GM19438 (cell line): ENCODE measurements at regions not wholly inside any gene's neighbourhood (a gene's known extent, or its start where the extent isn't known, plus 50 kb on each side); places are given as distances from the start of the nearest gene placed in this dataset.
"Not testable (repeated sequence)": the region's sequence is repeated elsewhere in the genome, so short reads cannot be mapped to it uniquely, and the experiment has no call there.

Experiments used
- ATAC-seq: cut with Tn5 transposase; IDR thresholded peaks from one replicate; pipeline ENCODE4 v1.9.1; 2021; ENCODE audit warnings: low read depth; ENCODE audit not compliant: unreplicated experiment

DNA sequence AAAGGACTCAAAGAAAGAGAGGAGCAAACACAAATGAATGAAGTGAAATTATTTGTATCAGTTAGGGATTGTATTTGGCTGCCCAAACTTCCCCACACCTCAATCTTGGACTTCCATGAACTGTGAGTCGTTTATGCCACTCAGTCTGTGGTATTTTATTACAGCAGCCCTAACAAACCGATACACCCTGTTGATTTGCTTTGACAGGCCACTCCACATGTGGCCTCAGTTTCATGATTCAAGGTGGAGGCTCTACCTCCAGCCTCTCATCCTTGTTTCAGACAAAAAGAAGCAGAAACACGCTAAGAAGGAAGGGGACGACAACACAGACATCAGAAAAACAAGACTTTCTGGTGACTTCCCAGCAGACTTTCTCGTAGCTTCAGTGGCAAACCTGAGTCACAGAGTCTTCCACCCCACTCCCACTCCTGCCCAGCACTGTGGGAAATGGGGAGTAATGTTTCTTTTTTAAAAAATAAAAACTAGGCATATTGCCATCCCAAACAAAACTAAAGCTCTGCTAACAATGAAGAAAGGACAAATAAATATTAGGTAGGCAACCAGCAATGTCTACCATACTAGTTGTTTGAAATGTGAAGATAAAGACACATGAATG is 52.2 kb upstream of the ABCA1 start:
- ATAC-seq = no peak

DNA sequence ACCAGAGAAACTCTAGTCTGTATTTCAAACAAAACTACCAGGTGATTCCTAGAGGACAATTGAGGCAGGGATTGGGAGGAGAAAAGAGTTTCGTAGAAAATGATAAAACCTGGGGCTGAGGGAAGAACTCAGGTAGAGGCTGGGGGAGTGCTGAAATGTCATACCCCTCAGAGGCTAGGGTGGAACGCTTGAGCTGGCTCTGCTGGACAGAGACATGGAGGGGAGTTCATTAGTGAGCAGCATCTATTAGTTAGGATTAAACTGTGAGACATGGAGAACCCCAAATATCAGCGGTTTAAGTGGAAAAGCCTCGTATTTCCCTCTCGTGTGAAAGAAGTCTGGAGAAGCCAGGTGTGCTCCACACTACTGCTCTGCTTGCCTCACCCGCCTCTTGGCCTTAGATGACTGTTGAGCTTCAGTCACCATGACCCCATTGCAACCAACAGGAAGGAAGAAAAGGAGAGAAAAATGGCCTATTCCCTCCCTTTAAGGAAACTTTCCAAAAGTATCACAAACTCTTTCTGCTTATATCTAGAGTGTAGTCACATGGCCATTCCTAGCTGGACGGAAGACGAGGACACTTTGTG is 53.7 kb upstream of the ABCA1 start:
- no peak for ATAC-seq

DNA sequence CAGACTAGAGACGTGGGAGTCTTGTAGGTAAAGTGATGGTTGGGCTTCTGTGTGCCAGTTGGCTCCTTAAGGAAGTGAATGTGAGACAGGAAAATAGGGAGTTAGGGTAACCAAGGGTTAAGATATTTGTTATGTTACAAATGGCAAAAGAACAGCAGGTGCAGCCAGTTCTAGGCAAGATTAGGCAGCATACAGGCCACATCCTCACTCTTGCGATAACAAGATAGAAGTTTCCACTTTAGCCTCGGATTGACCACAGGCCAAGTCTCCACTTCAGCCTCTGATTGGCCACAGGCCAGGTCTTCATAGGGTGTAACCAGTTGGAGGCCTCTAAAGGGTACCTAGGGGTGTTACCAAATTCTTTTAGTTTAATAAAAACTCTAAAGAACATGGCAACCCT is 54.6 kb upstream of the ABCA1 start:
- no peak for ATAC-seq

DNA sequence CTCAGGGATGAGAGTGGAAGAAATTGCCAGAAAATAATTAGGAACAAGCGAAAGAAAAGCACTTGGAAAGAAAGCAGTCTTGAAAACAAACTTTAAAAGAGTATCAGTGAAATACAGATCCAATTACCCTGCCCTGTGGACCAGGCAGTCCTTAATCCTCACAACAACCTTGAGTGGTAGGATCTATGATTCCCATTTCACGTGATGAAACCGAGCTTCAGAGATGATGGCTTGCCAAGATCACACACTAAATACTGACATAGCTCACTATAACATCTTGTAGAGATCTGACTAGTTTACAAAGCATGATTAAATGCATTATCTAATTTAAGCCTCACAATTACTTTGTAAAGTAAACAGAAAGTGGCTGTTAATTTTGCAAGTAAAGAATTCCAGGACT is 55.5 kb upstream of the ABCA1 start:
- ATAC-seq = no peak

DNA sequence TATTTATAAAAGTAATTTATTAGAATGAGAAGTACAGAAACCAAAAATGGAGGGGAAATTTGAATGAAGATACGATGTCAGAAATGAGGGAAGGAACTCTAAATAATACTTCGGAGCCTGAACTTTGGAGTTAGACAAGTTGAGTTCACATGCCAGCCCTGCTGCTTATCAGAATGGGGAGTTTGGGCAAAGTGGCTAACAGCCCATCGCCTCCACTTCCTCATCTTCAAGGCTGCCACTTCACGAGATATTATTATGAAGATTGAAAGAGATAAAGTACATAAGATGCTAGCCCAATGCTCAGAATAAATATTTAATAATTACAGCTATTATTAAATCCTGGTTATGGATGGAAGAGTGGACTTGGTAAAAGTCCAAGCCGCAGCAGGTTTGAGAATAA is 56.2 kb upstream of the ABCA1 start:
- no peak for ATAC-seq

DNA sequence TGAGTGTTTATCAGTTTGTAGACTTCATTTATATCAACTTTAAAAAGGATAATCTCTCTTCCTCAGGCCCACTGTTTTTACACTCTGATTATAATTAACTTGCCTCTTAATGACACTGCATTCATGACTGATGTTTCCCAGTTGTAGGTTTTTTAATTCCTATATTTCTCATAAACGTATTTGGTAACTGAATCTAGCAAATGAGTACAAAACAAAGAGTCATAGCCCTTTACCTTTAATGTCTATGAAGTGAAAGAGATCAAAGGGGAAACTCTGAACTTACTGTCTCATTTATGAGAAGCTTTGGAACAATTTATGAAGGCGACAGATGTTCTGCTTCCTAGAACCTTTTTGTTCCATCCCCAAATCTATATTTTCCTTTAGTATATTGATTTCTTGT is 56.6 kb upstream of the ABCA1 start:
- no peak for ATAC-seq

DNA sequence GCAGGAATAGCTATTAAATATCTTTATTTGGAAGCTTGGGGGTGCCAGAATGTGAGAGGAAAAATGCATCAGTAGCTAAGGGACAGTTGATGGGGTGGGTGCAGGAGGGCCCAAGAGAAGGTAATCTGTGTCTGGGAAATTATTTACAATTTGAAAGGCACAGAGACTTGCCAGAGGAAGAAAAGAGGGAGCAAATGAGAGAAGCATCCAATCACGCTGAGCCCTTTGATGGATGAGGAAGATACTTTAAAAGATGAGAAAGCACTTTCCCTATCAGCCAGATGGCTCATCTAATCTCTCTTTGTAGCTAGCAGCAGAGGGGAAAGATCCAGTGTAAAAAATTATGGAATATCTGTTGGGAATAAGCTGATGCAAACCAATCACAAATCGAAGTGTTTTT is 57.0 kb upstream of the ABCA1 start:
- ATAC-seq = no peak

DNA sequence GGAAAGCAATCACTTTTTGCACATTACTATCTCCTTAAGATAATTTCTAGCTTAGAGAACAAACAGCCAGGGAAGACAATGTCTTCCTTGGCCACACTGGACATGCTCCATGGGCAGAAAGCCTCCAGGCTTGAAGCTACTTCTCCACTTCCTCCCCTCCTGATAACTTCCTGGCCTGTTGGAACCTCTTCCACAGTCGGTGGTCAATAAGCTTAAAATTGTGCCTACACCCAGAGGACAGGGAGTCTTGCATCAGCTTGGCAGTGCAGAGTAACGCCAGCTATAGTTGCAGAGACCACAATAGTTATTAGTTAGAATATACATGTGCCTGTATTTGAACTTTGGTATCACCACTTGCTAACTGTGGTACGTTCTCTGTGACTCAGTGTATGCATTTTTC is 58.1 kb upstream of the ABCA1 start:
- ATAC-seq = no peak

DNA sequence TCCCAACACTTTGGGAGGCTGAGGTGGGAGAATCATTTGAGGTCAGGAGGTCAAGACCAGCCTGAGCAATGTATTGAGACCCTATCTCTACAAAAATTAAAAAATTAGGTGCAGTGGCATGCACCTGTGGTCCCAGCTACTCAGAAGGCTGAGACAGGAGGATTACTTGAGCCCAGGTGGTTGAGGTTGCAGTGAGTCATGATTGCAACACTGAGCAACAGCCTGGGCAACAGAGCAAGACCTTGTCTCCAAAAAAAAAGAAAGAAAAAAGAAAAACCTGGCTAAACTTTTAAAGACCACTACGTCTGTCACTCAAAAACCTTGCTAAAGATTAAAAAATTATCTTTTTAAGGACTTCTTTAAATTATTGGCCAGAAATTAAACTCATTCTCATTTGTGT is 59.8 kb upstream of the ABCA1 start:
- no peak for ATAC-seq

DNA sequence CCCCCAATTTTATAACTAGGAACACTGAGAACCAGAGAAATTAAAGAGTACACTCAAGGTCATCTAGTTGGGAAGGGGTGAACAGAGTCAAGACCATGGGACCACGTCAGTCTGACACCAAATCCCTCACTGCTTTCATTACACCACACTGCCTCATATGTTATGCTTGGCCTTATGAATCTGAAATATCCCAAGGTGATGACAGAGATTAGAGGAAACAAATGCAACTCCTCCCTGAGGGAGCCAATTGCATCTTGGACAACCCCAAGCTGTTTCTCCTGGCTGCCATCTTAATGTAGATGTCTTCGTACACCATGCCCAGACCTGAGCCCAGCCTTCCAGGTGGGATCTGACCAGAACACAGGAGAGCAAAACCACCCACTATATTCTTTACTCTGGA is 60.6 kb upstream of the ABCA1 start:
- no peak for ATAC-seq

DNA sequence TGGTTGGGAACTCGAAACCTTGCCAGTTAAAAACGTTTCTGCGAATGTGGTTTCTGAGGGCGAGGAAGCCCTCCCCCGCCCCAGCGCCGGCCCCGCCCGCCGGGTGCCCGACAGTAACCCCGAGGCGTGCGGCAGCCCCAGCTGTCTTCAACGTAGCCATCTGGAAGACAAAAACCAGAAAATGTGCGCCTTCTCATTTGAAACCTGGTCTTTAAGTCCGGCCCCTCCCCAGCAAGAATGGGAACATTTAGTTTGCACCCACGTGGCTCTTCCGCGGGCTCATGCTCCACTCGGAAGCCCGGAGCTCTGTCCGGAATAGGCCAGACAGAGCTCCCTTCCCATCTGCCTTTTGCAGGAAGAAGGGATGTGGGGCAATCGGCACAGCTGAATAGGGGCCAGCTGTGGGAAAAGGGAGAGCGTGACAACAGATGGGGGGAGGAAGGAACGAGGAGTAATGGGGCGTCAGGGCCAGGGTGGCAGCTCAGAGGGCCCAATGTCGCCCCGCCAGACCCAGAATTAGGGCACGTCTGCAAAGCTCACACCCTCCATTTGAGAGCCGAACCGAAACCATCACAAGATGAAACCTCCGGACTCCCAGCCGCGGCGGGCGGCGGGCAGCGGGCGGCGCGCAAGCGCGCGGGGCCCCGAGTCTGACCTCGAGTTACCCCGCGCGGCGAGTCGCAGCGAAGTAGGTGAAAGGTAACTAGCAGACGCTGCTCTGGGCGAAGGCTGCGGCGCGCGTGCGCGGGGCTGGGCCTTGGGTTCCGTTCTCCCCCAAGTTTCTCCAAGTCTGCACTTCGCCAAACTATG is 63.4 kb upstream of the ABCA1 start:
- ATAC-seq = peak; percentile 84

DNA sequence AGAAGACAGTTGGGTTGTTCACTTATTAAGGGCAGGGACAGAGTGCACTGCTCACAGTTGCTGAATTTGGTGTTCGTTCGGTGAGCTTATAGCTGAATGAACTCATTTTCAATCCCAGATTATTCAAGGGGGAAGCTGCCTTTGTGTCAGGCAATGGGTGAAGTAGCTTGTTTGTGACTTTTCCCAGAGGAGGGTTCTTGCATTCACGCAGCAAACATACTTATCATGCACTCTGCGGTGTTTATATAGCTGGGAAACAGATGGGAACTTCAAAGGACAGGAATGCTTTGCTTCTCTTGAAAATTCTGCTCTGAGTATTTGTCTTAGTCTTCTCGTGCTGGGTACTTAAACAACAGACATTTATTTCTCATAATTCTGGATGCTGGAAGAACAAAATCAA is 64.7 kb upstream of the ABCA1 start:
- no peak for ATAC-seq

DNA sequence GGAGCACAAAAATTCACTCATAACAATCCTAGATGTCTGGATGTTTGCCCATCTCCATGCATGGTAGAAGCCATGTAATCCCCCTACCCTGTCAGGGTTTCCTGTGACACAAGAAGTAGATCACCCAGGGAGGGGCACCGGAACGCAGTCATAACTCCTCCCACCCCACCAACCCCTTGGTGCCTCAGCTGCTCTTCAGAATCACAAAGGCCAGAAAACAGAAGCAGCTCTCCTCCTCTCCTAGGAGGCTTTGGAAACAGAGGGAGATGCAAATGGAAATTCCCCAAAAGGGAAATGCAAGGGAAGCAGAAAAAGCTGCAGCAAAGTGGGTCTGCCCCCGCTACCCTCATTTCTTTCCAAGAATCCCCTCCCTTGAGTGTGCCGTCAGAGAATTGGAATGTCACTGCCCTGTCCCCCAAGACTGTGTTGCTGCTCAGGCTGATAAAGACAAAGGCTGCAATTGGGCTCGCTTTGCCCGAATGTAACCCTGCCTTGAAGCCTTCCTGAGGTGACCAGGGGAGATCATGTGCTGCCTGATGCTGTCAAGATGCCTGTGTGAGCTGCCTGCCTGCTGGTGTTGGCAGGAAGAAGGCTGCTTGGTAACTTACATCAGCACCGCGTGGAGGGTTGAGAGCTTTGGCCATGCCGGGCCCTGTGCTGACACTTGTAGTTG is 65.5 kb upstream of the ABCA1 start:
- no peak for ATAC-seq

DNA sequence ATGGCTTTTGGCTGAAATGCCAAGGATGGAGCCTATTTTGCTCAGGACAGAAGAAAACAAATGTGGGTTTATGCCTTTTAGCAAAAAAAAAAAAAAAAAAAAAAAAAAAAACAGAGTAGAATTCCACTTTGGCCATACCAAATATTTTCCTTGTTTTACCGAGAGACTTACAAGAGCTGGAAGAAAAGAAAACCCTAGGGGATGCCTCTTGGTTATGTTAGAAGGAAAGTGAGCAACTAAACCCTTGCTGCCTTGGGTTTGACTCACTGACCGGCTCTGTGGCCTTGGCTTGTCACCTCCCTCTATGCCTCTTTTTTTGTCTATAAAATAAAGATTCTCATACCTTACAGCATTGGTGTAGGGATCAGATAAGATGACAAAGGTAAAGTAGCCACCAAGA is 69.6 kb upstream of the ABCA1 start:
- no peak for ATAC-seq

DNA sequence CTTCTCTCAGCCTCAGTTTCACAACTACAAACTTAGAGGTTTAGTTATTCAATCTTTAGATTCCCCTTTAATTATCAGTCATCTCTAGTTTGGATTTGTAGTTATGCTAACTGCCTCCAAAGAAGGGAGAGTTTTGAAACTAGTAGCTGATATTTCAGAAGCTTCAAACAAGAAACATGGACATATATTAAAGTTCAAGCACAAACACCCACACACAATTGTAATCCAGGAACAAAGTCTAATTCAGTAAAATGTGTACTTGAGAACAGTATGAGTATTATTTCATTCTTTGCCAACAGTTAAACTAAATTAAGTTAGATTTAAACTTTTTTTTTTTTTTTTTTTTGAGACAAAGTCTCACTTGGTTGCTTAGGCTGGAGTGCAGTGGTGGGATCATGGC is 71.2 kb upstream of the ABCA1 start:
- ATAC-seq = no peak

DNA sequence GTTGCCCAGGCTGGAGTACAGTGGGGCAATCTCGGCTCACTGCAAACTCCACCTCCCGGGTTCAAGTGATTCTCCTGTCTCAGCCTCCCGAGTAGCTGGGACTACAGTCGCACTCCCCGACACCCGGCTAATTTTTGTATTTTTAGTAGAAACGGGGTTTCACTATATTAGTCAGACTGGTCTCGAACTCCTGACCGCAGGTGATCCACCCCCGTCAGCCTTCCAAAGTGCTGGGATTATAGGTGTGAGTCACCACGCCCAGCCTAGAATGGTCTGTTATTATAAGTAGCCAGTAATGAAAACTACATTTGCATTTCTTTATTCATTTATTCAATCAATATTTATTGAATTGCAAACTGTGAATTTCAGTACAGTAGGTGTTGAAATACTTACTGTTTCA is 72.6 kb upstream of the ABCA1 start:
- ATAC-seq = not testable (repeated sequence)

DNA sequence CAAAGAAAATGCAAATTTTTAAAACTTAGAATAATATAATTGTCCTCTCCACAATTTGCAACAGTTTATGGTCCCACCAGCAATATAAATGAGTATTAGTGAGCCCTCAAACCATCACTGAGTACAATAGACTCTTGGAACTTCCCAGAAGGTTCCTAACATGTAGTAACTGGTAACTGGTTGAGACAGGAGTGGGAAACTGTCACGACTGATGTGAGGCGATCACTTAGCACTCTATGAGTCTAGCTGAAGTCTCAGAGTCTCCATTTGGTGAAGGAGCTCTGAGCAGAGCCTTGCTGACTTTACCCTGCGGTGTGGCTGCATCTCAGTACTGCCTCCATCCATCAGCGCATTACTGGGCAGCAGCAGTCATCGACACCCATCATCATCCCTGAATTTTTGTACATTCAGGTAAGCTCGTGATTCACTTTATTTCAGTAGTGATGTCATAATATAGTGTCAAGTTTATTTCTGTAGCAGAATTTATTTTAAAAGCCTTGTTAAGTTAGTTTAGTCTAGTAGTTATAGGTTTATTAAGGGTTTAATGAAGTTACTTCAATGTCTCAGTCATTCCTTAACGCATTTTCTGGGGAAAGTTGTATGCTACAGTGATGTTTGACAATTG is 76.6 kb upstream of the ABCA1 start:
- ATAC-seq = no peak

DNA sequence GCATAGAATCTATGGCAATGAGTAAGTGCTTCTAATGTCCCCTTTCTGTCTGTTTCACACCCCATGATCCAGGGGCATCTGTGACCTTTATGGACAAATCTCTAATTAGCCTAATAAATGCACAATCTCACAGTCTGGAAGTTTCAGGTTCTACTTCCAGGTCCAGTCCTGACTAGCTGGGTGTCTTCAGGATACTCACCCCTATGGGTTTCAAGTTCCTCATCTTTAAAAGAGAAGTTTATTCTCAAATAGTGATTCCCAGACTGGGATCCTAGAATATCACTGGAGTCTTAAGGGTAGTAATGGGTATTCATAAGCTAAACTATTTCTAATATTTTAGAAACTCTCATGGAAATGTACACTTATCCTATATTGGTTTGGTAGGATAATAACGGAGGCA is 77.2 kb upstream of the ABCA1 start:
- no peak for ATAC-seq

DNA sequence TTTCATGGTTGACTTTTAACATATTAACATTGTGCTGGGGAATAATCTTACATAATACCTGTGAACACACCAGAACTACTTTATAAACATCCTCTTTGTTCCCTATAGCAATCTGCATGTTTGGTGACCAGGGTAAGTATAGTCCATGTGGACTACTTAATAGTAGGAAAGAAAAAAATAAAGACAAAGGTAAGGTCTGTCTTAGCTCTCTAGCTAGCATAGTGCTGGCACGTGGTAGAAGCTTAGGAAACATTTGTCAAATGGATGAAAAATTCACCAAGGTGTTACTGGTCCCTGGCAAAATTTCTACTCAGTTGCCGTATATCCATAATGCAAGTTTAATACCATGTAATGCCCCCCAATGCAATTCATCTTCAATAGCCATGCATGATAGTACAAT is 78.6 kb upstream of the ABCA1 start:
- ATAC-seq = no peak

DNA sequence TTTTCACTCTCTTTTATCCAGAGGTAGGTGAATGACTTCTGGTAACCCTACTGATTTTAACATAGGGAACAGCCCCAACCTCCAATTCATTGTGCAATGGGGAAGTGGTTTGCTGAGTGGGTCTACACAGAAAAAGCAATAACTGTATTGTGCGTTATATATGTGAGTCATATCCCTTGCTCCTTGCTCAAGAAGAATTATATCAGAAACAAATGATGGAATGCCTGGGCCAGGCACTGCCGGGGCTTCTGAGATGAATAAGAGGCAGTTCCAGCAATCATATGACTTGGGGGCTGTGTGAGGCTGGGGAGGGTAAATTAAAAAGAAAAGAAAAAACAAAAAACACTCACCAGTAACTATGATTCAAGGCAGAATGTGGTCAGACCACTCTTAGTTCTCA is 79.2 kb upstream of the ABCA1 start:
- no peak for ATAC-seq

DNA sequence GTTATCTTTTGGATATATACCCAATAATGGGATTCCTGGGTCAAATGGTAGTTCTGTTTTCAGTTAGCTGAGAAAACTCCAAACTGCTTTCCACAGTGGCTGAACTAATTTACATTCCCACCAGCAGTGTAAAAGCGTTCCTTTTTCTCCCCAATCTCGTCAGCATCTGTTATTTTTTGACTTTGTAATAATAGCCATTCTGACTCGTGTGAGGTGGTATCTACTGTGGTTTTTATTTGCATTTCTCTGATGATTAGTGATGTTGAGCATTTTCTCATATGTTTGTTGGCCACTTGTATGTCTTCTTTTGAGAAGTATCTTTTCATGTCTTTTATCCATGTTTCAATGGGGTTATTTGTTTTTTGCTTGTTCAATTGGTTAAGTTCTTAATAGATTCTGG is 82.1 kb upstream of the ABCA1 start:
- not testable (repeated sequence) for ATAC-seq
